Suppressor macrophage (primary cell): ENCODE measurements at regions not wholly inside any gene's neighbourhood (a gene's known extent, or its start where the extent isn't known, plus 50 kb on each side); places are given as distances from the start of the nearest gene placed in this dataset.
"Not testable (repeated sequence)": the region's sequence is repeated elsewhere in the genome, so short reads cannot be mapped to it uniquely, and the experiment has no call there.

Experiments used
- DNase-seq, 4 experiments: peaks; one replicate each; pipeline ENCODE4 v3.0.0-alpha.2; 2020 to 2022

- no peak for DNase-seq
Measured at GRCh38 chr3:19825193-19825592, 108.8 kb downstream of the EFHB start.

- no peak for DNase-seq
Measured at GRCh38 chr3:19822805-19823204, 111.2 kb downstream of the EFHB start.

- peak in 1 of 4 experiments; percentile 0 for DNase-seq
Measured at GRCh38 chr3:19816631-19817030, 117.4 kb downstream of the EFHB start.

- DNase-seq = no peak
Measured at GRCh38 chr3:19815805-19816204, 118.2 kb downstream of the EFHB start.

- not testable (repeated sequence) for DNase-seq
Measured at GRCh38 chr3:19813743-19814142, 120.3 kb downstream of the EFHB start.

- DNase-seq = peak; percentile 14 to 46 (median 26)
Measured at GRCh38 chr3:19811689-19812088, 122.3 kb downstream of the EFHB start.

GRCh38 chr3:19808834-19809233 lies 125.2 kb downstream of the EFHB start:
- DNase-seq = no peak

GRCh38 chr3:19799887-19800286 lies 134.1 kb downstream of the EFHB start:
- no peak for DNase-seq

GRCh38 chr3:19799115-19799514 lies 134.9 kb downstream of the EFHB start:
- no peak for DNase-seq

GRCh38 chr3:19798324-19798723 lies 135.7 kb downstream of the EFHB start:
- no peak for DNase-seq

- no peak for DNase-seq
Measured at GRCh38 chr3:19792388-19792787, 141.6 kb downstream of the EFHB start.

GRCh38 chr3:19775765-19776164 lies 158.3 kb downstream of the EFHB start:
- no peak for DNase-seq

GRCh38 chr3:19769694-19770093 lies 164.3 kb downstream of the EFHB start:
- DNase-seq = no peak

- no peak for DNase-seq
Measured at GRCh38 chr3:19765954-19766353, 168.1 kb downstream of the EFHB start.

GRCh38 chr3:19757773-19758172 lies 176.2 kb downstream of the EFHB start:
- no peak for DNase-seq

- DNase-seq = no peak
Measured at GRCh38 chr3:19749448-19750017, 184.5 kb downstream of the EFHB start.

GRCh38 chr3:19748782-19749447 lies 185.1 kb downstream of the EFHB start:
- DNase-seq = no peak

GRCh38 chr3:19744047-19744446 lies 190.0 kb downstream of the EFHB start:
- DNase-seq = no peak

GRCh38 chr3:19742935-19743334 lies 191.1 kb downstream of the EFHB start:
- no peak for DNase-seq

- DNase-seq = no peak
Measured at GRCh38 chr3:19739504-19739903, 194.5 kb downstream of the EFHB start.

GRCh38 chr3:19738846-19739245 lies 195.2 kb downstream of the EFHB start:
- DNase-seq = no peak

- DNase-seq = no peak
Measured at GRCh38 chr3:19735111-19735510, 198.9 kb downstream of the EFHB start.

- no peak for DNase-seq
Measured at GRCh38 chr3:19734453-19734852, 199.6 kb downstream of the EFHB start.

GRCh38 chr3:19725000-19725399 lies 209.0 kb downstream of the EFHB start:
- no peak for DNase-seq

GRCh38 chr3:19717736-19718135 lies 216.3 kb downstream of the EFHB start:
- no peak for DNase-seq
